ENCODE measurements at regions not wholly inside any gene's neighbourhood (a gene's known extent, or its start where the extent isn't known, plus 50 kb on each side); places are given as distances from the start of the nearest gene placed in this dataset.

- Histone ChIP-seq H3K4me3 (no peak overlapping the region), H3K4me1 (ENCODE audit: low read depth) (no peaks in the 10 kb centered on the region), H3K36me3 (ENCODE audit: low read depth) (no peaks in the 10 kb centered on the region), H3K9me3 (no peaks in the 10 kb centered on the region)
- intact Hi-C loops (cut with DNase I, micrococcal nuclease) = no loop called here
- DNase-seq = peak in 2 of 3 donors; percentile 63 to 70
- TF ChIP-seq, protein P1, sequence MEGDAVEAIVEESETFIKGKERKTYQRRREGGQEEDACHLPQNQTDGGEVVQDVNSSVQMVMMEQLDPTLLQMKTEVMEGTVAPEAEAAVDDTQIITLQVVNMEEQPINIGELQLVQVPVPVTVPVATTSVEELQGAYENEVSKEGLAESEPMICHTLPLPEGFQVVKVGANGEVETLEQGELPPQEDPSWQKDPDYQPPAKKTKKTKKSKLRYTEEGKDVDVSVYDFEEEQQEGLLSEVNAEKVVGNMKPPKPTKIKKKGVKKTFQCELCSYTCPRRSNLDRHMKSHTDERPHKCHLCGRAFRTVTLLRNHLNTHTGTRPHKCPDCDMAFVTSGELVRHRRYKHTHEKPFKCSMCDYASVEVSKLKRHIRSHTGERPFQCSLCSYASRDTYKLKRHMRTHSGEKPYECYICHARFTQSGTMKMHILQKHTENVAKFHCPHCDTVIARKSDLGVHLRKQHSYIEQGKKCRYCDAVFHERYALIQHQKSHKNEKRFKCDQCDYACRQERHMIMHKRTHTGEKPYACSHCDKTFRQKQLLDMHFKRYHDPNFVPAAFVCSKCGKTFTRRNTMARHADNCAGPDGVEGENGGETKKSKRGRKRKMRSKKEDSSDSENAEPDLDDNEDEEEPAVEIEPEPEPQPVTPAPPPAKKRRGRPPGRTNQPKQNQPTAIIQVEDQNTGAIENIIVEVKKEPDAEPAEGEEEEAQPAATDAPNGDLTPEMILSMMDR (IDR thresholded peaks at IDR 0.05) = no peak
- peak; percentile 78 for ATAC-seq
Measured at GRCh38 chr9:124133727-124134126, 122.2 kb downstream of the LHX2 start.

- no peak for ATAC-seq
- Histone ChIP-seq H3K36me3 (ENCODE audit: low read depth) (no peaks in the 10 kb centered on the region), H3K4me3 (no peak overlapping the region), H3K4me1 (ENCODE audit: low read depth) (no peaks in the 10 kb centered on the region), H3K9me3 (no peaks in the 10 kb centered on the region)
- no peak for DNase-seq
- intact Hi-C loops (cut with DNase I, micrococcal nuclease) = no loop called here
- TF ChIP-seq, protein P1 (IDR thresholded peaks at IDR 0.05) = no peak
Measured at GRCh38 chr9:124134526-124134925, 123.0 kb downstream of the LHX2 start.

- Histone ChIP-seq H3K4me3 (no peak overlapping the region), H3K36me3 (ENCODE audit: low read depth) (no peaks in the 10 kb centered on the region), H3K9me3 (no peaks in the 10 kb centered on the region), H3K4me1 (ENCODE audit: low read depth) (no peaks in the 10 kb centered on the region)
- ATAC-seq (no peak), DNase-seq (no peak)
- TF ChIP-seq, protein P1 (IDR thresholded peaks at IDR 0.05) = no peak
- intact Hi-C loops (cut with DNase I, micrococcal nuclease) = no loop called here
Measured at GRCh38 chr9:124135813-124136365, 121.9 kb upstream of the NEK6 start.

DNA sequence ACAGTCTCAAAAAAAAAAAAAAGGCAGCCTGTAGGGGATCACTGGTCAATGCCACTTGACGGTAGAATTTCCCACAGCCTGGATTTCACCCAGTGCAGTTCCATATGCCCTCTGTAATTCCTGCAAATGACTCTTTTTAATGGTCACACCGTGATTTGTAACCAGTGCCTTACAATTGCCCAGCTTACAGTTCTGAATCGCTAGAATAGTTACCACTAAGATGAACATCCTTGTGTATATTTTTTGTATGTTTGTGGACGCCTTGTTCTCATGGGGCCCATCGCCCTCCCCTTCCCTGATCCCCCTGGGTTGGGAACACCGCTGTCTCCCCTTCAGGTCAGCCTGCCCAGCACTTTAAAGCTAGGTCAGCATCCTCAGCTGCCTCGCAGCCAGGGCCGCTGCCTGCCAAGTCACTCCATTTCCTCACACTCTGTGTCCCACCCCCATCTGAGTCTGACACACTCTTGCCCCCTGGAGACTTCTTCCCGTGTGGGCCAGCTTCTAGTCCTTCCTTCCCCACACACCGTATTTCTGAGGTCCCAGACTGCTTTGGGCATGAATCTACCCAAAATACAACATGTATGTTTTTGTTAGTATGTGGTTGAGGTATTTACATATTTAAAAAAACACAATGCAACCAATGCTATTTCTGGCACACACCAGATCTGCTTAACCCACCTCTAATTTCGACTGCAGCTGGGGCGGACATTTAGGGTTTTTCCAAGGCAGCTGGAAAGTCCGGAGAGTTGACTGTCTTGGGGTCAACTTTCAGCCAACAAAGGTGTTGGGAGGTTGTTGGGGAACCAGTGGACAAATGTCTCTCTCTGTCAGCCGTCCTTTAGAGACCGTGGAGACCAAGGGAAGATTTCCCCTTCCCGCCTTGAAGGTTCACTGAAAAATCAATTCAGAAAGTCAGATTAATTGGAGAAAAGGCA lies 120.5 kb upstream of the NEK6 start:
- intact Hi-C loops (cut with DNase I, micrococcal nuclease) = no loop called here
- DNase-seq (no peak), ATAC-seq (peak; percentile 28)

GRCh38 chr9:124137944-124138335 lies 119.8 kb upstream of the NEK6 start:
- Histone ChIP-seq H3K4me3 (no peak overlapping the region), H3K9me3 (no peaks in the 10 kb centered on the region), H3K36me3 (ENCODE audit: low read depth) (no peaks in the 10 kb centered on the region), H3K4me1 (ENCODE audit: low read depth) (no peaks in the 10 kb centered on the region)
- no peak for DNase-seq
- intact Hi-C loops (cut with DNase I, micrococcal nuclease) = no loop called here
- TF ChIP-seq, protein P1 (IDR thresholded peaks at IDR 0.05) = no peak
- ATAC-seq = no peak

More for the DNA sequence above, 120.5 kb upstream of the NEK6 start:
- Histone ChIP-seq H3K9me3 (no peaks in the 10 kb centered on the region), H3K4me1 (ENCODE audit: low read depth) (no peaks in the 10 kb centered on the region), H3K4me3 (no peak overlapping the region), H3K36me3 (ENCODE audit: low read depth) (no peaks in the 10 kb centered on the region)
- TF ChIP-seq, protein P1 (IDR thresholded peaks at IDR 0.05) = no peak
